IMR-90 (cell line): ENCODE measurements at regions not wholly inside any gene's neighbourhood (a gene's known extent, or its start where the extent isn't known, plus 50 kb on each side); places are given as distances from the start of the nearest gene placed in this dataset.

ENCODE experiments used
- ATAC-seq: fragments of 200-7000 bp; cut with Tn5 transposase; 2 replicates; pipeline ENCODE4 v1.9.1; 2020; ENCODE audit warnings: low read depth, mild to moderate bottlenecking, moderate library complexity
- BruUV-seq: library from RNA; stranded (reverse); fragments of 400-500 nt; replicated peaks from 2 replicates; lab custom pipeline; 2021; lab: Mats Ljungman, UMichigan
- CTCF ChIA-PET: fragments of 300-600 bp; formaldehyde crosslinking; extraction: SDS; loops from one replicate; lab custom pipeline; 2021; ENCODE audit warnings: antibody characterized with exemption; lab: Yijun Ruan, JAX
- POLR2A ChIA-PET: fragments of 300-600 bp; sonication (Branson Sonifier 250); formaldehyde crosslinking; loops from one replicate; lab custom pipeline; 2022; ENCODE audit warnings: antibody characterized with exemption; ENCODE audit not compliant: unreplicated experiment; lab: Charles Lee
- DNase-seq: peaks from one replicate; pipeline ENCODE4 v3.0.0; 2013
- H2AFZ ChIP-seq: replicated peaks from 2 replicates; pipeline ENCODE3; 2013; ENCODE audit warnings: low read length, mild to moderate bottlenecking; ENCODE audit not compliant: poor library complexity
- H2AK5ac ChIP-seq: 2 replicates; pipeline ENCODE4 v1.6.1; 2013; ENCODE audit warnings: low read depth, low read length, inconsistent platforms
- H2AK9ac ChIP-seq: replicated peaks from 2 replicates; pipeline ENCODE3; 2013; ENCODE audit warnings: mild to moderate bottlenecking, low read depth, low read length, moderate library complexity; ENCODE audit not compliant: poor library complexity
- H2BK120ac ChIP-seq: 2 replicates; pipeline ENCODE4 v1.6.1; 2013; ENCODE audit warnings: low read depth, low read length, inconsistent platforms
- H2BK15ac ChIP-seq: 3 replicates; pipeline ENCODE4 v1.6.1; 2013; ENCODE audit warnings: low read depth, low read length, inconsistent platforms
- H2BK20ac ChIP-seq: 2 replicates; pipeline ENCODE4 v1.6.1; 2013; ENCODE audit warnings: low read depth, mild to moderate bottlenecking, inconsistent platforms, low read length, moderate library complexity
- H2BK5ac ChIP-seq: 2 replicates; pipeline ENCODE4 v1.6.1; 2013; ENCODE audit warnings: mild to moderate bottlenecking, low read depth, low read length, inconsistent platforms; ENCODE audit not compliant: poor library complexity, severe bottlenecking
- H3K14ac ChIP-seq: replicated peaks from 2 replicates; pipeline ENCODE4 v1.6.1; 2013; ENCODE audit warnings: low read depth, low read length, inconsistent platforms
- H3K18ac ChIP-seq: 2 replicates; pipeline ENCODE4 v1.6.1; 2013; ENCODE audit warnings: low read depth, low read length, control low read depth
- H3K23ac ChIP-seq: 2 replicates; pipeline ENCODE4 v1.6.1; 2013; ENCODE audit warnings: low read depth, low read length, inconsistent platforms
- H3K27ac ChIP-seq: 2 replicates; pipeline ENCODE4 v1.5.1; 2013; ENCODE audit warnings: mild to moderate bottlenecking, control low read depth, low read length; ENCODE audit not compliant: insufficient read depth
- H3K27me3 ChIP-seq: 2 replicates; pipeline ENCODE4 v1.6.1; 2013; ENCODE audit warnings: low read length; ENCODE audit not compliant: control insufficient read depth, insufficient read depth
- H3K36me3 ChIP-seq: 2 replicates; pipeline ENCODE4 v1.6.1; 2013; ENCODE audit warnings: low read length, mixed read lengths; ENCODE audit not compliant: control insufficient read depth, insufficient read depth
- H3K4ac ChIP-seq: 2 replicates; pipeline ENCODE4 v1.6.1; 2013; ENCODE audit warnings: low read depth, low read length, inconsistent platforms
- H3K4me1 ChIP-seq: 2 replicates; pipeline ENCODE4 v1.6.1; 2013; ENCODE audit warnings: low read length, mixed read lengths; ENCODE audit not compliant: control insufficient read depth, insufficient read depth
- H3K4me2 ChIP-seq: 2 replicates; pipeline ENCODE4 v1.6.1; 2013; ENCODE audit warnings: low read depth, mild to moderate bottlenecking, control low read depth, low read length, moderate library complexity
- H3K4me3 ChIP-seq: 2 replicates; pipeline ENCODE4 v1.5.1; 2013; ENCODE audit warnings: low read depth, mild to moderate bottlenecking, control low read depth, low read length, moderate library complexity; ENCODE audit not compliant: insufficient read depth
- H3K56ac ChIP-seq: 2 replicates; pipeline ENCODE4 v1.6.1; 2013; ENCODE audit warnings: low read length, inconsistent platforms; ENCODE audit not compliant: insufficient read depth; ENCODE audit errors: extremely low read depth
- H3K79me1 ChIP-seq, 2 experiments: 2 replicates each; pipeline ENCODE4 v1.6.1; 2013; ENCODE audit warnings: low read length in 2 of 2, inconsistent platforms in 1 of 2, low read depth in 1 of 2
- H3K9ac ChIP-seq: 2 replicates; pipeline ENCODE4 v1.6.1; 2013; ENCODE audit warnings: low read depth, low read length, control low read depth
- H3K9me1 ChIP-seq: 2 replicates; pipeline ENCODE4 v1.6.1; 2013; ENCODE audit warnings: low read length, inconsistent platforms; ENCODE audit not compliant: insufficient read depth
- H3K9me3 ChIP-seq: 2 replicates; pipeline ENCODE4 v1.6.1; 2013; ENCODE audit warnings: low read length; ENCODE audit not compliant: control insufficient read depth, insufficient read depth
- H4K20me1 ChIP-seq: 2 replicates; pipeline ENCODE4 v1.6.1; 2013; ENCODE audit warnings: low read length, inconsistent platforms; ENCODE audit not compliant: insufficient read depth
- H4K5ac ChIP-seq: 2 replicates; pipeline ENCODE4 v1.6.1; 2013; ENCODE audit warnings: mild to moderate bottlenecking, low read depth, low read length, control low read depth
- H4K8ac ChIP-seq, 2 experiments: 2 replicates each; pipeline ENCODE4 v1.6.1; 2013; ENCODE audit warnings: low read depth in 2 of 2, low read length in 2 of 2, control low read depth in 1 of 2, inconsistent platforms in 1 of 2
- H4K91ac ChIP-seq: 2 replicates; pipeline ENCODE4 v1.6.1; 2013; ENCODE audit warnings: low read depth, low read length, inconsistent platforms; ENCODE audit not compliant: insufficient read depth
- BHLHE40 ChIP-seq: fragments of 150-350 bp; IDR thresholded peaks from 2 replicates; pipeline ENCODE4 v1.6.1; 2016; ENCODE audit warnings: mild to moderate bottlenecking, low read depth, low read length
- CEBPB ChIP-seq: IDR thresholded peaks from 2 replicates; pipeline ENCODE4 v1.6.1; 2012; ENCODE audit warnings: low read depth, low read length, improper control_type of control experiment
- CHD1 ChIP-seq: IDR thresholded peaks from 2 replicates; pipeline ENCODE4 v1.6.1; 2012; ENCODE audit warnings: low read depth, low read length, improper control_type of control experiment
- CTCF ChIP-seq: conservative IDR thresholded peaks from 2 replicates; pipeline ENCODE4 v1.5.1; 2012; ENCODE audit warnings: mild to moderate bottlenecking, low read depth, low read length, improper control_type of control experiment
- ELK1 ChIP-seq: fragments of 150-350 bp; IDR thresholded peaks from 2 replicates; pipeline ENCODE4 v1.6.1; 2016; ENCODE audit warnings: low read depth, mild to moderate bottlenecking, low read length, moderate library complexity, borderline replicate concordance
- FOS ChIP-seq: fragments of 150-350 bp; IDR thresholded peaks from 2 replicates; pipeline ENCODE4 v1.6.1; 2016; ENCODE audit warnings: low read depth, low read length
- MAFK ChIP-seq: IDR thresholded peaks from 2 replicates; pipeline ENCODE4 v1.6.1; 2012; ENCODE audit warnings: low read depth, low read length, improper control_type of control experiment
- MAZ ChIP-seq: IDR thresholded peaks from 2 replicates; pipeline ENCODE4 v1.6.1; 2012; ENCODE audit warnings: low read depth, mild to moderate bottlenecking, low read length, improper control_type of control experiment, moderate library complexity, borderline replicate concordance
- MXI1 ChIP-seq: IDR thresholded peaks from 2 replicates; pipeline ENCODE4 v1.6.1; 2012; ENCODE audit warnings: low read depth, mild to moderate bottlenecking, low read length, moderate library complexity, borderline replicate concordance
- NFE2L2 ChIP-seq: fragments of 150-350 bp; IDR thresholded peaks from 2 replicates; pipeline ENCODE4 v1.6.1; 2016; ENCODE audit warnings: low read depth, mild to moderate bottlenecking, low read length
- POLR2A ChIP-seq: IDR thresholded peaks from 2 replicates; pipeline ENCODE4 v1.6.1; 2012; ENCODE audit warnings: mild to moderate bottlenecking, low read depth, low read length
- RAD21 ChIP-seq: IDR thresholded peaks from 2 replicates; pipeline ENCODE4 v1.6.1; 2012; ENCODE audit warnings: low read length, improper control_type of control experiment
- RCOR1 ChIP-seq: IDR thresholded peaks from 2 replicates; pipeline ENCODE4 v1.6.1; 2012; ENCODE audit warnings: mild to moderate bottlenecking, low read length, improper control_type of control experiment; ENCODE audit not compliant: insufficient replicate concordance
- RFX5 ChIP-seq: IDR thresholded peaks from 2 replicates; pipeline ENCODE4 v1.8.0; 2012; ENCODE audit warnings: low read depth, mild to moderate bottlenecking, low read length, moderate library complexity
- SMC3 ChIP-seq: fragments of 150-350 bp; IDR thresholded peaks from 2 replicates; pipeline ENCODE4 v1.6.1; 2016; ENCODE audit warnings: low read depth, mild to moderate bottlenecking, antibody characterized with exemption, low read length, moderate library complexity
- USF2 ChIP-seq: fragments of 150-350 bp; IDR thresholded peaks from 2 replicates; pipeline ENCODE4 v1.6.1; 2017; ENCODE audit warnings: mild to moderate bottlenecking, antibody characterized with exemption, low read length, low read depth
- dilution Hi-C: fragments of 300-500 bp; cut with HindIII; formaldehyde crosslinking; loops from one replicate; pipeline ENCODE4 v1.14.3; 2018; ENCODE audit warnings: low sequenced_read_pairs; ENCODE audit not compliant: unreplicated experiment
- in situ Hi-C: fragments of 300-500 bp; cut with MboI; formaldehyde crosslinking; loops from 3 replicates; pipeline ENCODE4 v1.14.3; 2019; ENCODE audit warnings: low sequenced_read_pairs, inconsistent platforms, mixed read lengths
- intact Hi-C: fragments of 100-400 bp; cut with micrococcal nuclease; formaldehyde crosslinking; loops from 2 replicates; pipeline ENCODE4 v1.10.0; 2022

GRCh38 chr11:92594251-92594650 lies 369.6 kb downstream of the FAT3 start:
- Histone ChIP-seq H3K56ac (no peak overlapping the region), H3K4me3 (no peak overlapping the region), H2AK9ac (no peak overlapping the region), H3K4ac (no peak overlapping the region), H4K5ac (no peak overlapping the region), H4K91ac (no peak overlapping the region), H3K18ac (no peak overlapping the region), H3K36me3 (no peaks in the 10 kb centered on the region), H3K9ac (no peak overlapping the region), H3K79me1 (no peaks in the 10 kb centered on the region), H2BK15ac (no peak overlapping the region), H2AFZ (no peak overlapping the region), H2BK120ac (no peak overlapping the region), H3K27ac (no peak overlapping the region), H3K14ac (no peak overlapping the region), H3K27me3 (no peaks in the 10 kb centered on the region), H3K4me1 (no peaks in the 10 kb centered on the region), H4K8ac (no peak overlapping the region), H3K9me3 (no peaks in the 10 kb centered on the region), H3K4me2 (no peak overlapping the region), H3K9me1 (no peaks in the 10 kb centered on the region), H2BK5ac (no peak overlapping the region), H4K20me1 (no peaks in the 10 kb centered on the region), H2AK5ac (no peak overlapping the region), H2BK20ac (no peak overlapping the region), H3K23ac (no peak overlapping the region)
- TF ChIP-seq CTCF (no peak), MXI1 (no peak), ELK1 (no peak), MAZ (no peak), FOS (no peak), CHD1 (no peak), USF2 (no peak), CEBPB (no peak), SMC3 (no peak), RCOR1 (no peak), NFE2L2 (no peak), MAFK (no peak), RAD21 (no peak), BHLHE40 (no peak), RFX5 (no peak), POLR2A (no peak)
- ChIA-PET POLR2A (no interaction called here), CTCF (no interaction called here)
- BruUV-seq, result no TSS peak
- in situ Hi-C loops, result no loop called here
- DNase-seq (no peak), ATAC-seq (no peak)
- dilution Hi-C loops, result no loop called here
- intact Hi-C loops, result no loop called here
